ENCODE measurements at regions not wholly inside any gene's neighbourhood (a gene's known extent, or its start where the extent isn't known, plus 50 kb on each side); places are given as distances from the start of the nearest gene placed in this dataset.

GRCh38 chr5:143585970-143586369 lies 182.5 kb upstream of the NR3C1 start (continued):
- no peak for TF ChIP-seq RAD21 (IDR thresholded peaks at IDR 0.05 in 1 of 2, conservative IDR thresholded peaks at IDR 0.05 in 1 of 2; ENCODE audit: low read depth in 2 of 2, low read length in 2 of 2)
- no peak for TF ChIP-seq ATF2 (IDR thresholded peaks at IDR 0.05; ENCODE audit: low read length)
- TF ChIP-seq EGR1 (IDR thresholded peaks at IDR 0.05; ENCODE audit: borderline replicate concordance, low read depth, low read length), result no peak
- TF ChIP-seq CEBPB (IDR thresholded peaks at IDR 0.05; ENCODE audit: low read depth, low read length), result no peak
